ENCODE measurements at regions not wholly inside any gene's neighbourhood (a gene's known extent, or its start where the extent isn't known, plus 50 kb on each side); places are given as distances from the start of the nearest gene placed in this dataset.

DNA sequence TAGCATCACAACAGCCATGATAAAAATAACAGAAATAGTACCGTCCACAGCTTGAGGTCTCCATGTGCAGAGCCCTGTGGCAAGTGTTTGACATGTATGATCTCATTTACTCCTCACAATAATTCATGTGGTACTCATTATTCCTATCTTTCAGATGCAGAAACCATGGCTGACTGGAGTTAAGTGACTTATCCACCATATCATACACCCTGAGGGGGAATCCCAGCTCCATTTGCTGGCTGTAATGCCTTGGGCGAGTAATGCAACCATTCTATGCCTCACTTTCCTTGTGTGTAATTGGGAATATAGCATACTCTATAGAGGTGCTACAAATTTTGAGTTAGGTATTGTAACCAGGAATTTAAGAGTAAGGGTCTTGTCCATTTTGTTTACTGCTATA lies 347.0 kb upstream of the CLINT1 start:
- H3K27me3 ChIP-seq (ENCODE audit: control insufficient read depth in 1 of 2, insufficient read depth in 1 of 2, low read length in 2 of 2) = no peaks in the 10 kb centered on the region
- no peak overlapping the region for H3K27ac ChIP-seq (ENCODE audit: low read length, poor library complexity, severe bottlenecking)
- H3K4ac ChIP-seq (ENCODE audit: low read depth in 1 of 2, low read length in 2 of 2) = no peak overlapping the region
- H2BK5ac ChIP-seq (ENCODE audit: low read depth, low read length, poor library complexity, severe bottlenecking) = no peak overlapping the region
- no peak overlapping the region for H3K23ac ChIP-seq (ENCODE audit: low read length in 2 of 2)
- no peak overlapping the region for H3K14ac ChIP-seq (ENCODE audit: low read length in 2 of 2)
- H3K79me1 ChIP-seq (replicated peaks; ENCODE audit: low read length, poor library complexity, severe bottlenecking) = no peaks in the 10 kb centered on the region
- H3K9me3 ChIP-seq (ENCODE audit: control insufficient read depth, low read length) = no peaks in the 10 kb centered on the region
- no peak overlapping the region for H4K8ac ChIP-seq (ENCODE audit: low read length)
- no peak overlapping the region for H3K4me3 ChIP-seq (ENCODE audit: insufficient read depth in 1 of 2, low read depth in 1 of 2, low read length in 2 of 2)
- no peak overlapping the region for H2AFZ ChIP-seq (ENCODE audit: low read depth, low read length)
- H2BK15ac ChIP-seq (ENCODE audit: low read depth, poor library complexity, severe bottlenecking) = no peak overlapping the region
- 91% methylated on average over 1 of the region's 2 CpGs for WGBS
- no peak overlapping the region for H2BK120ac ChIP-seq (ENCODE audit: low read depth, low read length)
- H3K18ac ChIP-seq (ENCODE audit: low read depth in 1 of 2, low read length in 2 of 2) = no peak overlapping the region
- H3K36me3 ChIP-seq (ENCODE audit: control insufficient read depth in 1 of 2, insufficient read depth in 2 of 2, low read depth in 1 of 2, low read length in 2 of 2) = no peaks in the 10 kb centered on the region
- DNase-seq = no peak
- H4K91ac ChIP-seq (ENCODE audit: low read length) = no peak overlapping the region
- no peak overlapping the region for H2AK5ac ChIP-seq (ENCODE audit: low read length, severe bottlenecking)
- no peaks in the 10 kb centered on the region for H3K4me1 ChIP-seq (ENCODE audit: control insufficient read depth, insufficient read depth, low read depth, low read length)
- no peak overlapping the region for H3K9ac ChIP-seq (ENCODE audit: low read length)
- H3K4me2 ChIP-seq (ENCODE audit: low read length, poor library complexity, severe bottlenecking) = no peak overlapping the region
- H2BK12ac ChIP-seq (ENCODE audit: low read length in 2 of 2) = no peak overlapping the region

DNA sequence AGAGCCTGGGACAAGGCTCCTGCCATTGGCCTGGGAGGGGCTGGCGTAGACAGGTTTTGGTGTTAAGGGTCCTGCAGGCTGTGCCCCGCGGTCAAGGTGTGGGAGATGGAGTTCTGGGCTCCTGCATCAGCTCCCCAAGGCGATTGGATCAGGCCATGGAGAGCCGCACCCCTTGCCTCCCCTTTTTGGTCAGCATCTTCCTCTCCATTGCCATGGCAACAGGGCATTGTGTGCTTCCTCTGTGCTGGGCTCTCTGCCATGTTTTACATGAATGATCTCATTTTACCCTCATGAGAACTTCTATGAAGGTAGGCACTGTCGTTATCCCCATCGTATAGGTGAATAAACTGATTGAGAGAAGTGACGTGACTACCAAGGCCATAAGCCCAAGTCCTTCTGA lies 344.3 kb upstream of the CLINT1 start:
- 81% methylated on average over 8 of the region's 8 CpGs for WGBS
- Histone ChIP-seq H2BK12ac (ENCODE audit: low read length in 2 of 2) (no peak overlapping the region), H3K23ac (ENCODE audit: low read length in 2 of 2) (no peak overlapping the region), H2AFZ (ENCODE audit: low read depth, low read length) (no peak overlapping the region), H3K4ac (ENCODE audit: low read depth in 1 of 2, low read length in 2 of 2) (no peak overlapping the region), H3K4me1 (ENCODE audit: control insufficient read depth, insufficient read depth, low read depth, low read length) (no peaks in the 10 kb centered on the region), H2BK5ac (ENCODE audit: low read depth, low read length, poor library complexity, severe bottlenecking) (no peak overlapping the region), H3K9ac (ENCODE audit: low read length) (no peak overlapping the region), H2BK120ac (ENCODE audit: low read depth, low read length) (no peak overlapping the region), H3K27me3 (ENCODE audit: control insufficient read depth in 1 of 2, insufficient read depth in 1 of 2, low read length in 2 of 2) (no peaks in the 10 kb centered on the region), H4K91ac (ENCODE audit: low read length) (no peak overlapping the region), H3K14ac (ENCODE audit: low read length in 2 of 2) (no peak overlapping the region), H3K27ac (ENCODE audit: low read length, poor library complexity, severe bottlenecking) (no peak overlapping the region), H3K79me1 (replicated peaks; ENCODE audit: low read length, poor library complexity, severe bottlenecking) (no peaks in the 10 kb centered on the region), H3K9me3 (ENCODE audit: control insufficient read depth, low read length) (no peaks in the 10 kb centered on the region), H2AK5ac (ENCODE audit: low read length, severe bottlenecking) (no peak overlapping the region), H4K8ac (ENCODE audit: low read length) (no peak overlapping the region), H3K4me3 (ENCODE audit: insufficient read depth in 1 of 2, low read depth in 1 of 2, low read length in 2 of 2) (no peak overlapping the region), H3K36me3 (ENCODE audit: control insufficient read depth in 1 of 2, insufficient read depth in 2 of 2, low read depth in 1 of 2, low read length in 2 of 2) (no peaks in the 10 kb centered on the region), H3K18ac (ENCODE audit: low read depth in 1 of 2, low read length in 2 of 2) (no peak overlapping the region), H2BK15ac (ENCODE audit: low read depth, poor library complexity, severe bottlenecking) (no peak overlapping the region), H3K4me2 (ENCODE audit: low read length, poor library complexity, severe bottlenecking) (no peak overlapping the region)
- DNase-seq = no peak

DNA sequence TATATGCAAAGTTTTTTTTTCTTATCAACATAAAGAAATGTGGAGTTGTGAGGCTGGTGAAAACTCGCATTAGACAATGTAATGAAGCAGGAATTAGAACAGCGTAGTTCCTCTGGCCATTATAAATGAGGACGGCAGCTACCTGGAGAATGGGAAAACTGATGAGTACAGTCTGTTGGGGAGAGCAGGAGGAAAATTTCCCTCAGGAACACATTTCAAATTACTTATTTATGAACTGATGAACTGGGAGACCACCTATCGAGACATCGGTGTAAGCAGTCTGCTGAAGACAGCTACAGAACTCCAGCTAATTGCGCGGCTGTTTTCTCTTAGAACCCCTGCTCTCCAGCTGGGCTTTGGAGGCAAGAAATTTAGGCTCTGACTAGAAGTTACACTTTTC lies 343.9 kb upstream of the CLINT1 start:
- no peak overlapping the region for H2BK12ac ChIP-seq (ENCODE audit: low read length in 2 of 2)
- H3K36me3 ChIP-seq (ENCODE audit: control insufficient read depth in 1 of 2, insufficient read depth in 2 of 2, low read depth in 1 of 2, low read length in 2 of 2) = no peaks in the 10 kb centered on the region
- no peak overlapping the region for H2AK5ac ChIP-seq (ENCODE audit: low read length, severe bottlenecking)
- H3K4me2 ChIP-seq (ENCODE audit: low read length, poor library complexity, severe bottlenecking) = no peak overlapping the region
- no peaks in the 10 kb centered on the region for H3K9me3 ChIP-seq (ENCODE audit: control insufficient read depth, low read length)
- no peak overlapping the region for H4K91ac ChIP-seq (ENCODE audit: low read length)
- no peak overlapping the region for H3K14ac ChIP-seq (ENCODE audit: low read length in 2 of 2)
- H3K4ac ChIP-seq (ENCODE audit: low read depth in 1 of 2, low read length in 2 of 2) = no peak overlapping the region
- H3K23ac ChIP-seq (ENCODE audit: low read length in 2 of 2) = no peak overlapping the region
- H3K9ac ChIP-seq (ENCODE audit: low read length) = no peak overlapping the region
- H3K4me1 ChIP-seq (ENCODE audit: control insufficient read depth, insufficient read depth, low read depth, low read length) = no peaks in the 10 kb centered on the region
- 91% methylated on average over 7 of the region's 7 CpGs for WGBS
- H2BK120ac ChIP-seq (ENCODE audit: low read depth, low read length) = no peak overlapping the region
- no peak overlapping the region for H2BK5ac ChIP-seq (ENCODE audit: low read depth, low read length, poor library complexity, severe bottlenecking)
- no peak for DNase-seq
- no peaks in the 10 kb centered on the region for H3K27me3 ChIP-seq (ENCODE audit: control insufficient read depth in 1 of 2, insufficient read depth in 1 of 2, low read length in 2 of 2)
- no peak overlapping the region for H2AFZ ChIP-seq (ENCODE audit: low read depth, low read length)
- H3K18ac ChIP-seq (ENCODE audit: low read depth in 1 of 2, low read length in 2 of 2) = no peak overlapping the region
- H3K27ac ChIP-seq (ENCODE audit: low read length, poor library complexity, severe bottlenecking) = no peak overlapping the region
- H4K8ac ChIP-seq (ENCODE audit: low read length) = no peak overlapping the region
- no peaks in the 10 kb centered on the region for H3K79me1 ChIP-seq (replicated peaks; ENCODE audit: low read length, poor library complexity, severe bottlenecking)
- no peak overlapping the region for H2BK15ac ChIP-seq (ENCODE audit: low read depth, poor library complexity, severe bottlenecking)
- no peak overlapping the region for H3K4me3 ChIP-seq (ENCODE audit: insufficient read depth in 1 of 2, low read depth in 1 of 2, low read length in 2 of 2)

DNA sequence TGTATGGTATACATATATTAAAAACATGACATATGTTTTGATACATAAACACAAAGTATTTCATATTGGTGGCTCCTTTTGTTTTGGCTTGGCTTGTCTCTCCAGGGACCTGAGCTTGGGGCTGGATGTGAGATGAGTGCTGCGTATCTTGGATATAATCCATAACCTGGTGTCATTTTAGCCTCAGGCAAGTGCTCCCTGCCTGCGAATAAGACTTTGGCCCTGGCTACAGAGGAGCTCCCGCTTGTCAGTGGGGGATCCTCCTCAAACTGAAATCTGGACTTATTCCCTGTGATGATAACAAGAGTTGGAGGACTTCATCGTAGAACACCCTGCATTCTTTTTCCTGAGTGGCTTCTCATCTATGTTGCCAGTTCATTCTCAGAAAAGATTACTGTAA lies 341.7 kb upstream of the CLINT1 start:
- no peak overlapping the region for H4K91ac ChIP-seq (ENCODE audit: low read length)
- no peaks in the 10 kb centered on the region for H3K9me3 ChIP-seq (ENCODE audit: control insufficient read depth, low read length)
- 85% methylated on average over 4 of the region's 4 CpGs for WGBS
- no peak overlapping the region for H3K27ac ChIP-seq (ENCODE audit: low read length, poor library complexity, severe bottlenecking)
- no peaks in the 10 kb centered on the region for H3K27me3 ChIP-seq (ENCODE audit: control insufficient read depth in 1 of 2, insufficient read depth in 1 of 2, low read length in 2 of 2)
- H2BK120ac ChIP-seq (ENCODE audit: low read depth, low read length) = no peak overlapping the region
- H3K36me3 ChIP-seq (ENCODE audit: control insufficient read depth in 1 of 2, insufficient read depth in 2 of 2, low read depth in 1 of 2, low read length in 2 of 2) = no peaks in the 10 kb centered on the region
- no peak overlapping the region for H3K4me2 ChIP-seq (ENCODE audit: low read length, poor library complexity, severe bottlenecking)
- no peaks in the 10 kb centered on the region for H3K79me1 ChIP-seq (replicated peaks; ENCODE audit: low read length, poor library complexity, severe bottlenecking)
- H3K4ac ChIP-seq (ENCODE audit: low read depth in 1 of 2, low read length in 2 of 2) = no peak overlapping the region
- H2AFZ ChIP-seq (ENCODE audit: low read depth, low read length) = no peak overlapping the region
- no peak overlapping the region for H2BK15ac ChIP-seq (ENCODE audit: low read depth, poor library complexity, severe bottlenecking)
- H3K18ac ChIP-seq (ENCODE audit: low read depth in 1 of 2, low read length in 2 of 2) = no peak overlapping the region
- no peaks in the 10 kb centered on the region for H3K4me1 ChIP-seq (ENCODE audit: control insufficient read depth, insufficient read depth, low read depth, low read length)
- H2BK5ac ChIP-seq (ENCODE audit: low read depth, low read length, poor library complexity, severe bottlenecking) = no peak overlapping the region
- no peak for DNase-seq
- no peak overlapping the region for H2BK12ac ChIP-seq (ENCODE audit: low read length in 2 of 2)
- no peak overlapping the region for H3K9ac ChIP-seq (ENCODE audit: low read length)
- no peak overlapping the region for H2AK5ac ChIP-seq (ENCODE audit: low read length, severe bottlenecking)
- no peak overlapping the region for H3K4me3 ChIP-seq (ENCODE audit: insufficient read depth in 1 of 2, low read depth in 1 of 2, low read length in 2 of 2)
- no peak overlapping the region for H3K23ac ChIP-seq (ENCODE audit: low read length in 2 of 2)
- H3K14ac ChIP-seq (ENCODE audit: low read length in 2 of 2) = no peak overlapping the region
- H4K8ac ChIP-seq (ENCODE audit: low read length) = no peak overlapping the region

All from mesenchymal stem cell (in vitro differentiated cells and primary cell).